NCI-H146 (cell line): ENCODE measurements at regions not wholly inside any gene's neighbourhood (a gene's known extent, or its start where the extent isn't known, plus 50 kb on each side); places are given as distances from the start of the nearest gene placed in this dataset.

Experiments
- DNase-seq: peaks from one replicate; lab custom pipeline; 2025; lab: John Stamatoyannopoulos, UW

- peak; percentile 64 for DNase-seq
These were observed 331.5 kb upstream of the NOVA1 start for GRCh38 chr14:26929361-26929760.

GRCh38 chr14:26930576-26930975, 332.7 kb upstream of the NOVA1 start:
- DNase-seq = no peak

DNA sequence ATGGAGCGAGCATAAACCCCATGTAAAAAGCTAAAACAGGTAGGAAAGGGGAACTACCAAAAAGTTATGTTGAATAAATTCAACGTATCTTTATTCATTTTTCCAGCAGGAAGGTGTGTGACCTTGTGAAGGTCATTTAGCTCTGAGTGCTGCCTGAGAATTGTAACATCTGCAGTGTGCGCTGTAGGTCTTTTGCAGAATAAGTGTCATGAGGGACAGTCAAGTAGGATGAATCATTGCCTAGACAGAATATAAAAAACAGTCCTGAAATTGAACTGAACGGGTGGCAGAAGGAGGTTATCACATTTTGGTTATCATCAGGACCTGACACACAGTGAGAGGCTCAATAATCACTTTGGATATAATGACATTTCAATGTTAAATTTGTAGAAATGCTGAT, 334.8 kb upstream of the NOVA1 start:
- no peak for DNase-seq

DNA sequence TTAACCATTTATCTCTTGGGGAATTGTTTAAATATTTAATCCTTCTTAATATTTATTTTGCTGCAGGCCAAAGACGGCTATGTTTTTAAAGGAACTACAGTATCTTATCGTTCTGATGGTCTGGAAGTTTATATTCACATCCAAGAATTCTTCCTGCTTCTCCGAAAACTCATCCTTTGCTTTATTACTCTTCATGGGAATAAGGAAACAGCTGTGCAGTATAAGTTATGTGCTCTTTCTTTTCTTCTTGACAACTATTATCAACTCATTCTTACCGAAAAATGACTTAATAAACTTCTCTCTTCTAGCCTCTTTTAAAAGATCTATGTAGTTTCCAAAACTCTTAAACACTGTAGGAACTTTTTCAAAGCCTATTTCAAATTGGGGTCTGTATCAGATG, 335.6 kb upstream of the NOVA1 start:
- DNase-seq = no peak

DNA sequence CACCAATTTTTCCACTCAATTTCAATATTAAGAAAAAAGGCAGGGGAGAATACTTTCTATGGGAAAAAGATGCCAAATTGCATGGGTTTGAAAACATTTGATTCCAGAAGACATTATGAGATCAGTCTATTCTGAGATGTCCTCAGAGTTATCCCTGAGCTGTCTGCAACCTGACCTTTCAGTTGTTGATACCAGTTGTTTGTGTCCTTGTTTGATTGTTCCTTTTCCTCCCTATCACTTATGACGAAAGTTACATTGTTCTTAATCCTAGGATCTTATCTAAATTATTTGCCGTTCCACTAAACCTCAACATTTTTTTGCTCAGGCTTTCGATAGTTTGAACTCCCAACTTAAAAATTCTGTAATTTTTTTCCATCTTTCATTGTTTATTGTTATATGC, 336.3 kb upstream of the NOVA1 start:
- DNase-seq = no peak

GRCh38 chr14:26935733-26936132, 337.9 kb upstream of the NOVA1 start:
- DNase-seq = no peak

- no peak for DNase-seq
These were observed 340.2 kb upstream of the NOVA1 start for GRCh38 chr14:26938054-26938453.

GRCh38 chr14:26939755-26940154, 341.9 kb upstream of the NOVA1 start:
- no peak for DNase-seq

- no peak for DNase-seq
These were observed 343.7 kb upstream of the NOVA1 start for GRCh38 chr14:26941521-26941920.

DNA sequence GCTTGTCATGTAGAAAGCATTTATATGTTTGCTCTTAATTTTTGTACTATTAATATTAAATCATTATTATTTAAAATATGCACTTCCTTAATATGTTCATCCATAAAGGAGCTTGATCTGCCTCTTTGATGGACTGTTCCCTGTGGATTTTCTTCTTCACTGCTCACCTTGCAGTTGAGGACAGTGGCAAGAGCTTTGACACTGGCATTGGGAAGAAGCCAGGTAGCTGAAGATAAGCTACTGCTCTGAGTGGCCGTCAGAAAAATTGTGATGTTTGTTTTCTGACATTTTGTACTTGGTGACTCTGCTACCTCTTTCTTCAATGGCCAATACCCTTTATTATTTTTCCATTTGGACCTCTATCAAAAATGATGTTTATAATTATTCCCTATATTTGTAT, 349.4 kb upstream of the NOVA1 start:
- no peak for DNase-seq

GRCh38 chr14:26959437-26959836, 361.6 kb upstream of the NOVA1 start:
- no peak for DNase-seq

DNA sequence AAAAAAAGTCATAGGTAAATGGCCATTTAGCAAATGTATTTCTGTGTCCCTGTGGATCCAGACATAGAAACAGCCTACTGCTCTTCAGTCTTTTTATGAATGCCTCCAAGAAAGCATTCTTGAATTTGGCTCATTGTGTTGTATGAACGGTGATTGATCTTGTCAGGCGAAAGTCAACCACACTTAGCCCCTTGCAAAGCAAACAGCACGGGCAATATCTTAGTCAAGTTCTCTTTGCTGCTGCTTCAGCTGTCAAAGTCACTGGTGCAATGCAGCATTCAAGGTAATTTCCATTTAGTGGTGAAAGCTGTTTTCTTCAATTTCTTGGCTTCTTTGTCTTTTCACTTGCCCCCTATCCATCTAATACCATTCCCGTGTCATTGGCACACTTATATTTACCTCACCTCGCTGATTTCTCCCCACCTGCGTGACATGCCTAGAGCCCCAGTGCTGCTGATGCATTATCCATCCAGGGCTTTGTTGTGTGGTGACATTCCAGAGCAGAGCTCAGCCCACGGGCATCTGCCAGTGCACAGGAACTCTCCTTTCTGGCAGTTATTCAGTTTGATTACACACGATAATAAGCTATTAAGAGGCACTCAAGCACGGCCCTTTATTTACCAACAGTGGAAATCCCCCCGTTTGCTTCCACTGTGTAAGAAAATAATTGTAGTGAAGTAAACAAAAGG, 362.3 kb upstream of the NOVA1 start:
- DNase-seq = peak; percentile 55

DNA sequence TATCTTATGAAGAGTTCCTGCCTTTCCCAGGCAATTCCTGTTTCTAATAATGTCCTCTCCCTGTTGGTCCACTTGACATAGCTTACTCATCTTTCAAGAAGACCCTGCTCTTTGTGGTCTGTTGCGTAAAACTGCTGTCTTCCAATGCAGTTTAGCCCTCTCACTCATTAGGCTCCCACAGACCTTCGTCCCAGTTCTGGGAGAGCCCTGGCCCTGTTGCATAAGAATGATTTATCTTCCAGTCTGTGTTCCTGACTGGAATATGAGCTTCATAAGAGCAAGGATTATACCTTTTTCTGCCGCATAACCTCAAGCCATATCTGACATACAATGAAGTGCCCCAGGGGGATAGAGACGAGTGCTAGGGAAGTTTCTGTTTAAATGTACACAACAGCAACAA, 365.9 kb upstream of the NOVA1 start:
- no peak for DNase-seq

DNA sequence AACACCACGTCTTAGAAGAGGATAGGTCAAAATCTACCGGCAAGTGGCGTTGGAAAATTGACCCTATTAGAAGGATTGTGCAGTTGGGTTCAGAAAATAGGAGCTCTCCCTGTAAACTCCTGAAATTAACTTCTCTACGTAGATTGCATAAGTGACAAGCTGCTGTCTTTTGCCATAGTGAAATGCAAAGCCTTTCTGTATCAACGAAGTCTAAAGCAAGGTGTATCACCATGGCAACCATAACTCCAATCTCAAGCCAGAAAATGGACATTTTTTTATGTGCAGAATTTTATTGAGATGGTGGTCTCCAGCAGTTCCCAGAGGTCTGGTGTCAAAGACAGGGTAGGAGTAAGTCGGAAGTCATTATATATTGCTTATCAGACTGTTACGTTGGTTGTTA, 367.7 kb upstream of the NOVA1 start:
- no peak for DNase-seq

DNA sequence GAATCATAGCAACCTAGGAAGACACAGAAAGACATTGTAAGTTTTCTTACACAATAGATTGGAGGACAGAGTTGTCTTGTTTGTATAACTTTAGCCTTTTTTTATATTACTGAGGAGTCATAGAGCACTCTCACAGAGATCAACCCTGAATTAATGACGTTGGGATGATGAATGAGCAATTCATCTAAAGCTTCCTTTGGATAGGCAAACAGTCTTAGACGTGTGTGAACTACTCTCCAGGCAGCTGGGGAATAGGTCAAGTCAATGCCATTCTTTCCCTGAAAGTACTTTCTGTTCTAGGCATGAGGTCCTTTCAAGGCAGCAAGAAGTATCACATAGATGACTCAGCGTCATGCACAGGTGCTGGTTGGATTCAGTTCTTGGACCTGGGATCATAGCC, 369.1 kb upstream of the NOVA1 start:
- no peak for DNase-seq

- peak; percentile 58 for DNase-seq
These were observed 377.1 kb upstream of the NOVA1 start for GRCh38 chr14:26974965-26975364.

GRCh38 chr14:26982071-26982470, 384.2 kb upstream of the NOVA1 start:
- DNase-seq = no peak

- DNase-seq = peak; percentile 65
These were observed 386.7 kb upstream of the NOVA1 start for GRCh38 chr14:26984311-26985177.

DNA sequence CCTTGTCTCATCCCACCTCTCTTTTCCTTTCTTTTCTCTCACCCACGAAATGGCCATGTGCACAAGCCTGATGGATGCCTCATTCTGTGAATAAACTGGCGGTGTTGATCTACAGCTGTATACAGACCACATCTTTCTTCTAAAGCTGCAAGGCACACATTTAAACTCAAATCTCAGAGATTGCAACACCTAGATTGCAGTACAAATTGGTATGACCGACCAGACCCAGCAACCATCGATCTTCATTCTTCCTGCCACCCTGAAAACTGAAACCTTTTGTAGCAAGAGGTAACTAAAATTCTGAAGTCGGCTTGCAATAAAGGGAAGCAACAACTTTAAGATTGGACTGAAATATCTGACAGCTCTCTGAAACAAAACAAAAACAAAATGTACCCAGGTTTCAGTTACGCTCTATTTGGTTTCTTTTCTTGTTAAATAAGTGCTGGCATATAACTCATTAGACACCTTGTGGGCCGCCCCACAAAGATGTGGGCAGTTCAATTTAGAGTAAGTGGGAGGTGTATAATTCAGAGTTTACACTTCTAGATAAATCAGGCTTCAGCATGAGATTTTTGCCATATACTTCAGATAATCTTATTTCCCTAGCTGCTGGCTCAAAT, 390.0 kb upstream of the NOVA1 start:
- DNase-seq = no peak

DNA sequence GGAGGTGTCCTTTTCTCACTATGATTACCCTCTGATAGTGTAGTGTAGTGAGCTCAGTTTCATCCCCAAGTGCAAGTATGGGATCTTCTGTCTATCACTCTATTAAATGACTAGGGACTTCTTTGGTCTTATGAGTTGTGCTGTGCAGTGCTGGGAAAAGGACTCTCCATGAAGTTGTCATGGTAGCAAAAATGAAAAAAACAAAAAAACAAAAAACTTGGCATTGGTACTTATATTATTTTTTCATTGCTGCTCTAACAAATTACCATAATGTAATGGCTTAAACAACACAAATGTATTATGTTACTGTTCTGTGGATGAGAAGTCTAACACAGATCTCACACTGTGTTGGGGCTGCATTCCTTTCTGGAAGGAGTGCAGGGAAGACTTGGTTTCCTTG, 393.1 kb upstream of the NOVA1 start:
- DNase-seq = no peak

GRCh38 chr14:26992403-26993115, 394.7 kb upstream of the NOVA1 start:
- DNase-seq = no peak

DNA sequence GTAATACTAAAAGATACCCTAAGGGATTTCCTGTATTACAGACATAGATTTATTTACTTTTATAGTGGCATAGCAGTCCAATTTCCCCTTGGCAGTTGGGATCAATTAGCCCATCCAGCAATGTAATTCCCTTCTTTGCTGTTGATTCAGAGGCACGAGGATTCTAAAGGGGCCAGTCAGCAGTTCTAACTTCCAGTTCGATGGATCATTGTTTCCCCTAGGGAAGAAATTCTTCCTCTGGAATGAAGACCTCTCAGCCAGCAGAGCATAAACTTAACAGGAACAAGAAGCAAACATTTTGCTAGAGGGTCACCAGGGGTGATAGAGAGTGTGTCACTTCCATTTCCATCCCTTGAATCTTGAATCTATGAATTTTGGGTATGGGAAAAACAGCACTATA, 395.7 kb upstream of the NOVA1 start:
- DNase-seq = no peak

DNA sequence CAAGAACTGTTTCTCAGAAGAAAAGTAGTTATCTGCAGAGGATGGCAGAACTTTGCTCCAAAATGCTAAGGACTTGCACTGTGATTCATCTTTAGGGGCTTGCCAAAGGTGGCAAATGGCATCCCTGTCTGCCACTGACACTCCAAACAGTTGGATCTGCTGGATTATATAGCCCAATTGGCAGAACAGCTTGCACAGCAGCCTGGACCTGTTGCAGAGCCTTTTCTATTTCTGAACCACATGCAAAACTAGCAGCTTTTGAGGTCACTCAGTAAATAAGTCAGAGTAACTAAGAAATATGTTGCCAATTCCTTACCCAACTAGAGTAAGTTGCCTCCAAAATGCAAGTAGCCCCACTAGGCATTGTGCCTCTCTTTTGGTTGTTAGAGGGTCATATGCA, 397.5 kb upstream of the NOVA1 start:
- no peak for DNase-seq
